Esophagus mucosa (tissue), 1 donor: ENCODE measurements at regions not wholly inside any gene's neighbourhood (a gene's known extent, or its start where the extent isn't known, plus 50 kb on each side); places are given as distances from the start of the nearest gene placed in this dataset.
A peak's percentile ranks its signal among the peaks of the same experiment; 100 is the strongest.

ENCODE experiments used
- ATAC-seq: fragments of 200-7000 bp; cut with Tn5 transposase; one replicate; pipeline ENCODE4 v1.9.1; 2020
- donor health status: DM: yes; HTN: yes; CAD: no.

DNA sequence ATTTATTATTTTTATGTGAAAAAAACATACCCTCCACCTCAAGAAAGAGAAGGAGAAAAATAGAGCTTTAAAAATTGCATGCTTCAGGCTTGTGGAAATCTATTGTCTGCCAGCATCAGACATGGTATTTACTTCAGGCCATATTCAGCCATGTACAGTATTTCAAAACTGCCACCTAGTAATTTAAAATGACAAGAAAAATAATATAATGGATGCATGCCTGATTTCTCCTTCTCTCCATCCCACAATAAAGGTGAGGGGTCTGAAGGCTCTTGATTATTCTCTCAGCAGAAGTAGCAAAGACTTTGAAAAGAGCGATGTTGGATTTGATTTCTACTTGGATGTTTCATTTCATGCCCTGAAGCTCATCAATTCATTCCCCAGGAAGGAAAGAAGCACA lies 250.7 kb downstream of the TBC1D4 start:
- ATAC-seq, result no peak

DNA sequence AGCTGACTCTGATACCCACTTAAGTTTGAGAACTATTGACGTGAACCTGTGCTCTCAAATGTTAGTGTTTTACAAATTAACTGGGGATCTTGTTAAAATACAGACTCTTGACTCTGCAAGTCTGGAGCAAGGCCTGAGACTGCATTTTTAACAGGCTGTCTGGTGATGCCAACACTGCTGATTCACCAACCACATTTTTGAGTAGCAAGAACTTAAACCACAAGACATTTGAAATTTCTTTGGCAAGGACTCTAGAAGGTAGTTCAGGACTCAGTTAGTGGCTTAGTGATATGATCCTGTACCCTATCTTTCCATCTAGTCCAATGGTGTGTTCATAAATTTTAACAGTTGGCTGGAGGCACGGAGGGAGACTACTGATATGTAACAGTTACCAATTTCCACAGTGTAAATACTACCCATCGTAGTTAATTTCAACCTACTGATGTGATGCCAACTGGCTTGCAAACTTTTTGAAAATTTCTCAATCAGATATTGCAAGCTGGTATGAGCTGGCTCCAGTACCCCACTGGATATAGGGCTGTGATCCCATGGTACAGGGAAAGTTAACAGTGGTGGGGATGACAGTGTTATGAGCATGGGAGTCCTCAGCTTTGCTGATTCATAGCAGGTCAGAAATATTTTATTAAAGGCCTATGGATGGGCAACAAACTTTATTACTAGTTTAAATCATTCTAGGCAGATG lies 255.1 kb downstream of the TBC1D4 start:
- ATAC-seq, result no peak

DNA sequence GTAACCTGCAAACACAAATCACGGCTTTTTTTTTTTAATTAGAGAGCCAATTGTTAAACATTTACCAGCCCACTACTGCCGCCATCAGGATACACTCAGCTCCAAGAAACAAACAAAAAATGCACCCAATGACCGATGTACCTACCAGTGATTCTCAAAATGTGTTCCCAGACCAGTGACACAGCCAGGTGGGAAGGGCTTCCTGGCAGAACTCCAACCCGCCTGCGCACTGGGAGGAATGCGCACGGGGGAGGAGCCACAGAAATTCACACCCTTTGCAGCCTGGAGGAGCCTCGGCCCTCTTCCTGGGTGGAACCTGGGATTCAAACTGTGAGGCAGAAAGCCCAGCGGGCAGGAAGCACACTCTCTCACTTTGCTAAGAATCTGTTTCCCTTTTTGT lies 255.9 kb downstream of the TBC1D4 start:
- ATAC-seq, result peak; percentile 13

DNA sequence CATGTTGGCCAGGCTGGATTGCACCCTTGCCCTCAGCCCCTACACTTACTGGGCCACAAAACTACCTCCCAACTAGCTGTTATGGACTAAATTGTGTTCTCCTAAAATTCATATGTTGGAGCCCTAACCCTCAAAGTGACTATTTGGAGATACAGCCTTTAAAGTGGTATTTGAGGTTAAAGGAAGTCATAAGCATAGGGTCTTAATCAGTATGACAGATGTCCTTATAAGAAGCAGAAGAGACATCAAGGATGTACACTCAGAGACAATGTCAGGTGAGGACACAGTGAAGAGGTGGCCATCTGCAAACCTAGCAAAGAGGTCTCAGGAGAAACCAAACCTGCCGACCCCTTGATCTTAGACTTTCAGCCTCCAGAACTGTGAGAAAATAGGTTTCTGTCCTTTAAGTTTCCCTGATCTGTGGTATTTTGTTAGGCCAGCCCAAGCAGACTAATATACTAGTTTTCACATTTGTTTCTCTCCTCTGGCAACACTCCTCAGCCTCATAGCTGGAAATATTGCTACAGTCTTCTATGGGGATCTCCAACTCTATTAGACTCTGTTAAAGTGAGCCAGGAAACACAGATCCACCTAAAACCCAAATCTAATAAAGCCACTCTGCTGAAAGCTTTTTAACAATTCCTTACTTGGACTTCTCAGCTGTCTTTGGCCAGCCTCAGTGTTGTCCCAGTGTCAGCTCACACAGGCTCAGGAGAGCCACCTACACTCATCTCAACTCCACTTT lies 256.5 kb downstream of the TBC1D4 start:
- ATAC-seq, result no peak

DNA sequence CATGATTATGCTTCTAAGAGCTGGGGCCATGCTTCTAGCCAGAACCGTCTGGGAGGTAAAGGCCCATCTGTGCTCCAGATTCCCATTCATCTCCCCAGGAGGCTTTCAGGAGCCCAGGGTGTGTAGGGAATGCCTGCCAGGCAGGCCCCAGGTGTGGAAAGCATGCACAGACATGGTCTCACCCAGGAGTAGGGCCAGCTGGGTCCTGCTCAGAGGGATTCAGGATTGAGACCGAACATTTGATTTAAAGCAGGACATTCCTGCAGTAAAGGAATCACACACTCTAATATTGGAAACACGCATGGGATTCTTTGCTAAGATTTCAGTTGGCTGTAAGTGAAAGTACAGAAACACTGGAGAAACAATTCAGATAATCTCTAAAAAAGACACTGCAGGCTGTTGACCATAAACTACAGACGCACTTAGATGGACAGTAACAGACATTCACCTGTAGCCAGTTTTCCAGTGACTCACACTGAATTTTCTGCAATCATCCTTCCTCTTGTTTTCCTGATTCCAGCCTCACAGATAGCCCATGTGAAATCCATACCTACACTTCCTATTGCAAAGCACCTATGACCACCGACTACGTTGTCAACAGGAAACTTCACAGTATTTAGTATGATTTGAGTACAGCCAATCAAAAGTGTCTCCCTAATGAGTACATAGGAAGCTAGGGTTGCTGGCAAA lies 257.8 kb downstream of the TBC1D4 start:
- ATAC-seq, result no peak

DNA sequence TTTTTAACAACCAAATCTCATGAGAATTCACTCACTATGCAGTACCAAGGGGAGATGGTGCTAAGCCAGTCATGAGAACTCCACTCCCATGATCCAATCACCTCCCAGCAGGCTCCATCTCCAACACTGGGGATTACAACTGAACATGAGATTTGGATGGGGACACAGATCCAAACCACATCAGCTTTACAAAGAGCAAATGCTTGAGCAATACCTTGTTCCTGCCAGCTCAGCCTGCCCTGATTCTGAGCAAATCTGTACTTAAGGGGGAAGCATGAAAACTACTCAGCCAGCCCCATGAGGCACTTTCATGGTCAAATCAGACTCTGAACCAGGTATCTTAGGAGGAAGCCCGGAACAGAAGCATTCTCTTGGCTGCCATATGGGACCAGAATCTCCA lies 259.9 kb downstream of the TBC1D4 start:
- ATAC-seq, result no peak

DNA sequence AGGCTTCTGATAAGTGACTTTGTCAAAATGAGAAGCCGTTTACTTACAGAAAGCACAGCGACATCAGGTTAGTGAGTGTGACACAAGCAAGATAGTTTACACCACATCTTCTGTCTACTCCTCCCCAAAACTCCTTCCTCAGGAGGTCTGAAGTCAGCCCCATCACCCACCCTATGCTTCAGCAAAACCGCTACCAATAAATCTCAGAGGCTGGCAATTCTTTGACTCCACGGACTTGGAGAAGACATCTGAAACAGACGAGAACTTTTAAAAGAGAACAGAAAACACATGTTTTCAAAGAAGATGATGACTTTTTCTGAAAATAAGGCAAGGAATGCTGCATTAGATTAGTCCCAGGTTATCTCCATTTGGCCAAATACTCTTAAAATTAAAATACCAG lies 261.1 kb downstream of the TBC1D4 start:
- ATAC-seq, result no peak

DNA sequence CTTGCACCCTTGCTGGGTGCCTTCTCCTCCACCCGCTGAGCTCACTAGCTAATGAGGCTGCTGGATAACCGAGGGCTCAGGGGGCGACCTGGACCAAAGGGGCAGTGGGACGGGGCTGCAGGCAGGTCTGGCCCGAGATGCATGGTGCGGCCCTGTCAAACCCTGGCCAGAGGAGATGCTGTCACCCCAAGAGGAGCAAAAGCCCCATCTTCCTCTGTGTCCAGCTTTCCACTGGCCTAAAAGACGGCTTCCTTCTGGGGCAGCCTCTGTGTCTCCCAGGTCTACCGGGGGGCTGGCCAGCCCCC lies 261.8 kb downstream of the TBC1D4 start:
- no peak for ATAC-seq

DNA sequence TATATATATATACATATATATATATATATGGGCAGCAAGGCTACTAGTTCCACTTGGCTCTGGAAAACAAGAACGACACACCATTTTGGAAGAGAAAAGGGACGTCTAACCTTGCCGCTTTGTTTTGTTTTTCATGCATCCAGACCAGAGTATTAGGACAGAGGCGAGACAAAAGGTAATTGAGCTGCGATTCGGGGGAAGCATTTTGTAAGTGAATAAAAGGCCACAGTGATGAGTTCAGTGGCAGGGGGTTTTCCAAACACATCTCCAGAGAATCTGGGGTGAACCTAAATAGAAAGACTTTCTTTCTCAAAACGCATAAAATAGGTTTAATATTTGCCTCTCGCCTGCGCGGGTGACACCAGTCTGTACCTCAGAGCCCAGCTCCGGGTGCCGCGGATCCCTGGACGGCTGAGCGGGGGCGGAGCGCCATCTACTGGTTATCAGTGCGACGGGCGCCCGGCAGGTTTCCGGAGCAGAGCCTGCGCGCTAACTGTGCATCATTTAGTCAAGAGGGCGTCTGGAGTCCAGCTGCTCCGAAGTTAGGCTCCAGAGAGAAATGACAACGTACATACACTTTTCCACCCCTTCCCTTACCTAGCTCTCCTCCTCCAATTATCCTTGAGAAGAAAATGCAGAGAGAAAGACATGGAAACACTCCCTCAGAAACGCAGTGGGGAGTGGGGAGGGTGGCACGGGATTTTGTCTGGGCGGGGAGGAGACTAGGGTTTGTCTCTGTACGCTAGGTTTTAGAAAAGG lies 262.3 kb downstream of the TBC1D4 start:
- ATAC-seq, result peak; percentile 95

DNA sequence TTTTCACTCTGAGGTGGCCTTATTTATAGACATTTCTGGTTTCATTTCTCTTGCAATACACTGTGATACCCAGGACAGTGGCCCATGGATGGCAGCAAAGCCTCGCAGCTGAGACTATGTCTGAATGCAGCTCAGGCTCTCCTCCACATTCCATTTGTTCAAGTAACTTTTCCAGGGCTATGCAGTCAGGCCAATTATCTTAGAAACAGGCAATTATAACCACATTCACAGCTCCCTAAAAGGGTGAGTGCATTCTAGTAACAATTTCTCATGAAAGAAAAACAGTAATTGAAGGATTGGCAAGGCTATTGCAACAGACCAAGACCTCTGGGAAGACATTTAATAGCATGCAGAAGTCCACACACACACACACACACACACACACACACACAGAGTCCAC lies 264.0 kb downstream of the TBC1D4 start:
- ATAC-seq, result no peak

DNA sequence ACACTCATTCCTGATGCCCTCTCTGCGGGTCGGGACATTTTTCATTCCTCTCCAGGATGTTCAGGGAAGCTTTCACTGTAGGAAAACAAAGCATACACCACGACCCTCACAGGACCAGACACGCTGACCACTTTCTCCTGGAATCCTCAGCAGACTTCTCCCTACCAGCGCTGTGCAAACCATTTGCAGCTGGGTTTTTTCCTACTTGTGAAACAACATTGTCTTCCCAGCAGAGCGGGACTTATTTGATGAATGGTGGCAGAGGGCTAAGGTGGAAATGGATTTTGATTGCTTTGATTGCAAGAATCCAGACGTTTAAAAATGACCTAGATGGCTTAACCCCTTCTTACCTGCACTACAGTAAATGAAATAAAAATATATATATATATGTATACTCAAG lies 265.9 kb downstream of the TBC1D4 start:
- no peak for ATAC-seq

DNA sequence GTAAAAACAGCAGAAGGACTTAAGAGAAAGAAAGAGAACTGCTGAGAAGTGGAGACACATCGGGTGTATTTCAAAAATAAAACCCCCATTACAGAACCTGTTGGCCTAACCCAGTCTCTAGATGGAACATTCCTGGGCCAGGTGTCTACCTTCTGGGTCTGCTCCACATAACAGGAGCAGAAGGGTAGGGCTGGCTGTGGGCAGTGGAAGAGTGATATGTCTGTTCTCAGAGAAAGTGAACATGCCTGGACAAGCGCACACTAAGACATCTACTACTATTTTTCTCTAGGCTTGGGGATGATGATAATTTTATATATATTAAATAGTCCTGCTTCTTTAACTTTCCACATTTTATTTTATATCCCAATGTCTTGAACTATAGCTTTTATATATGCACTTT lies 267.1 kb downstream of the TBC1D4 start:
- no peak for ATAC-seq

DNA sequence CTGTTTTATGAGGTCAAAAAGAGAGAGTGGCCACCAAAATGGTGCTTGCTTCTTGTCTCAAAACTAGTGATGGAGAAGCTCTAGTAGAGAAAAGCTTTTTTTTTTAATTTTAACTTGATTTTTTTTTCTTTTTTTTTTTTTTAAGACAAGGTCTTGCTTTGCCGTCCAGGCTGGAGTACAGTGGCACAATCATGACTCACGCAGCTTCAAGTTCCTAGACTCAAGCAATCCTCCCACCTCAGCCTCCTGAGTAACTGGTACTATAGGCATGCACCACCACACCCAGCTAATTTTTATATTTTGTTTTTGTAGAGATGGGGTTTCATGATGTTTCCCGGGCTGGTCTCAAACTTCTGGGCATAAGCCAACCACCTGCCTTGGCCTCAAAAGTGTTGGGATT lies 279.0 kb downstream of the TBC1D4 start:
- no peak for ATAC-seq

DNA sequence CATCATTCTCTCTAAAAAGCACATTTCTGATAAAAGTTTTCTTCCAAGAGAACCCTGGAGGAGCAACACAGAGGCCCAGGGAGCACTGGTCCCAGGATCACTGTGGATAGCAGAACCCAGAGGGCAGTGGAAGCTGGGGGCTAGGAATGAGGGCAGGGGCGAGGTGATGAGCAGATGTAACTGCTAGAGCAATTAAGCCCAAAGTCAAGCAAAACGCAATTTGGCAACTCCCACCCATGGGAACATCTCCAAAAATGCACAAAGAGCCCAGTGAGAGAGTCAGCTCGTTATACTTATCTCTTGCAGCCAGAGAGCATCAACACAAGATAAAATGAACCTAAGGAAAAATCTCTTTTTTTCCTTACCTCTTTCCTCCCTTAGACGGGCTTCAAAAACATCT lies 284.2 kb downstream of the TBC1D4 start:
- ATAC-seq, result no peak

DNA sequence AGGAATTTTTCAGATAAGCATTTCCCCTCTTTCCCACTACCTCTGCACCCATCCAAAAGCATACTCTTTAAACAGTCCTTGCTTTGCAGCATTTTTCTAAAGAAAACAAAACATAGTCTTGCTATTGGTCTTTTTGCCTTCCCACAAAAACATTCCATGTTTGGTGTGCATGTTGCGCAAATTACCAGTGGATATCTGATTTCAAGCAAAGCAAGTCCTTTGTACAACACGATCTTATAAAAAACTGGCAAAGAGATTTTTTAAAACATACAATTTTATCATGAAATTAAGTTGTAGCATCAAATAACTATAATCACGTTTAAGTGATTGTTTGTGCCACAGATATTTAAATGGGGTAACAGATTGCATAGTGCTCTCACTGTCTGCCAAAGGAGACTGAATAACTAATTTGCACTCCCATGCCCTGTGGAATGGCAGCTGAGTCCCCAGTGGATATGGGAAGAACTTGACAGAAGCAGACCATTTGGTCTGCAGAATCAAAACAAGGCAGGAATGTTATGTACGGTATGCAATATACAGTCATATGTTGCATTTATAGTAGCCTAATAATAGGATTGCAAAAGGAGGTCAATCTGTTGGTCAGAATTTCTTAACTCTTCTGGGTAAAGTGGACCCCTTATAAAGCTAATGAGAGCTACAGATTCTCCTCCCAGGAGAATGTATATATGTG lies 285.7 kb downstream of the TBC1D4 start:
- ATAC-seq, result no peak

DNA sequence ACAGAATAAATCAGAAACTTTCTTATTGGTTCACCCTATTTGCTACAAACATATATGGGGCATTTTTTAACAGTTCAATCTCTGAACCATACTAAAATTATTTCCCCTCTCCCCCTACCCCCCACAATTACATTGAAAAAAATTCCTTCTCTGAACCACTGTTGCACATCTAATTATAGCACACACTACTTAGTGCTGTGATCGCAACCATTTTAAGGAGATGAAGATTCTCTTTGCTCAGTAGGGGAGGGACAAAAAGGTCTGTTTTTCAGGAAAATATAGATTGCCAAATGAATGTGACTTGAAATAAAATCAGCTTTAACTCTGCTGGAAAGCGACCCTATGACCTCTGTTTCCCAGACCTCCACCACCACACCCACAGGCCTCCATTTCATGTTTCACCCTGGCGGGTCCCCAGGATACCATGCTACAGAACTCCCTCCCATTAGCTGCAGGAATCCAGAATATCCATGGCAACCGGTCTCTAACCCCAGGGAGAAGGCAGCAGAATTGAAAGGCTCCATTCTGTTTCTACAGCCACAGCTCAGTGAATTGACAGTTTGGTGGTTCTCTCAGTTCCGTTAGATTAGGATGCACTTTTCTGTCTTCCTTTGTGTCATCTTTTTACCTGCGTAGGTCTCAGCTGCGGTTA lies 286.3 kb downstream of the TBC1D4 start:
- ATAC-seq, result no peak

DNA sequence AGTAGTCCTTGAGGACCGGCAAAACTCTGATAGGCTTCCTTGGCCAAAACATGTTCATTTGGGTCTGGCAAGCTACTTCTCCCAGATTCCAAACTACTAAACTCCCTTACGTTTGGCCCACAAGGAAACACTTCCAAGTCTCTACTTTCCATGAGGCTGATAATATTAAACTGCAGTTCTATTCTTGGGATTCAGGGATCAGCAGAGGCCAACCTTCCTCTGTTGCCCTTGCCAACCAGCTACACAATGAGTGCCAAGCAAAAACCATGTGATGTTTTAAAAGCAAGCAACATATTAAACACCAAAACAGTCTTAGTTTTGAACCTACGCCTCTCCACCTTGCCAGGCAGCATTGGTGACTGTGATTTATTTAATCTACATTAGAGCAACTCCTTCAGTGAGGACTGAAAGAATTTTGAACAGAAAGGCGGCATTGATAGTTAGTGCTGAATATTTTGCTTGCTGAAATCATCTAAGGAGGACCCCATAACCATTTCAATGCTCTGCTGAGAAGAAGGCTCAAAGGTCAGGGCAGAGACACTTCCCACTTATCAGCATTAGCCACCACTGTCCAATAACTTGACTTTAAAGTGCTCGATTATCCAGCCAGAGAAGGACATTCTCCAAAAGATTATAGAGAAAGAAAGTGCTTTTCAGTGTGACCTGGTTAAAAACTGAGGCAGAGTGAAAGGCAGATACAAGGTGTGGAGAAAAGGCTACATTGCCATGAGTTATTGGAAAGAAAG lies 287.1 kb downstream of the TBC1D4 start:
- no peak for ATAC-seq

DNA sequence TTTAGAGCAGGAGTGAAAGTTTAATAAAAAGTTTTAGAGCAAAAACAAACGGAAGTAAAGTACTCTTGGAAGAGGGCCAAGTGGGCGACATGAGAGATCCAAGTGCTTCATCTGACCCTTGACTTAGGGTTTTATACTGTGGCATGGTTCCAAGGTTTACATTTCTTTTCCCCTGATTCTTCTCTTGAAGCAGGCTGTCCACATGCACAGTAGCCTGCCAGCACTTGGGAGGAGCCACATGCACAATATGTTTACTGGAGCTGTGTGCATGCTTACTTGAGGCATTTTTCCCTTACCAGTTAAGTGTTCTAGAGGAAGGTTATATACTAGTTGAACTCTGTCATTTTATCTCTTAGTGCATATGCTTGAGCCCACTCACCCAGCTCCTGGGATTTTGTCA lies 295.6 kb downstream of the TBC1D4 start:
- ATAC-seq, result no peak

DNA sequence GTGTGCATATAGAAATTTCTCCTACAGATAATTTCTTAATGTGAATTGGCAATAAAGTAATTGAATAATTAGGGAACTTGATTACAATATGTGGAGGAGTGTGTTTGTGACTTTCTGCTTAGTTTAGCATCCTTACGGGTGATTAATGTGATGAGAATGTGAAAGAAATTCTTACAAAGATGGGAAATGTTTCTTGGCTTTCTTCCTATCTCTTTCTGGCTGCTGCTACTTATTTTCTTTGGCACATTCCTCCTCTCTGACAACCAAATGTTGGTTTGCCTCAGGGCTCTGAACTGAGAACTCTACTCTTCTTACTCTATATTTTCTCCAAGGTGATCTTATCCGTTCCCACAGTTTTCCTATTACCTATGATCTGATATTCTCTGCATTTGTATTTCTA lies 300.1 kb downstream of the TBC1D4 start:
- no peak for ATAC-seq

DNA sequence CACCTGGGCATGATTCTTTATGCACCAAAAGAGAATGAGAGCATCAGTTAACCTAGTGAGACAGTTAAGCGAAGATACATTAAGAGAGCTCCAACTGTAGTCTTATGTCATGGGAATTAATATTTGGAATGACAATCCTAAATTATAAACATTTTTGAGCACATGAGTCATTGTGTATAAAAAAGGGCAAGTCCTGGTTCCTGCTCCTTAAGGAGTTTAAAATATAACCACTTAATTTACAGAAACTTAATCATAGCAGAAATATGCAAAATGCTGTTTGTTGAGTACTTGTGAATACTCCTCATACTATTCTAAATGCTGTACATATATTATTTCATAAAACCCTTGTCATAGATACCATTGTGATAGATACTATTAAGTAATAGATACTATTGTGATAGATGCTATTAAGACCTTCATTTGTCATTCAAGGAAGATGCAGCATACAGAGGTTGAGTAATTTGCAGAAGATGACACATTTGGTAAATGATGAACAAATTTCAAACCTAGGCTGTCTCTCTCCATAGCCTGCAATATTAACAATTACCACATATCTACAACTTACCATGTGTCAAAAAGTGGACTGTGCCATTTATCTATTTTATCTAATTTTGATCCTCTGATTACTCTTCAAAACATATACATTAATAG lies 301.0 kb downstream of the TBC1D4 start:
- no peak for ATAC-seq

DNA sequence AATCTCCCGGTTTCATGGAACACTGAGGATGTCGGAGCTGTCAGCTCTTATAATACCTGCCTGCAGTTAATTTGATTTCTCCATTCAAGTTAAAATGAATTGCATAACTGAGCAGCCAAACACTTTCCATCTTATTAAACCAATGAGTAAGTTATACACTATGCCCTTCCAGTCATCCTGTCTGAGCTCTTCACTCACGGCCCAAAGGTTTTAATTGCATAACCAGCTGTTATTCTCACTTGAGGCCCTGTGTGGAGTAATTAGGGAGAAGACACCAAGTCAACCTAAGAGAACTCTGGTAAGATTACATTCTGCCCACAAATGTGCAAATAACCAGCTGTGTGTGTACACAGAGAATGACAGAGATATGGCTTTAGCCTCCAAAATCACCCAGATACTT lies 303.5 kb downstream of the TBC1D4 start:
- ATAC-seq, result no peak
